GM13977 (cell line): ENCODE measurements at regions not wholly inside any gene's neighbourhood (a gene's known extent, or its start where the extent isn't known, plus 50 kb on each side); places are given as distances from the start of the nearest gene placed in this dataset.

Experiments
- DNase-seq: peaks from one replicate; pipeline ENCODE4 v3.0.0; 2012; ENCODE audit warnings: low spot score
- in situ Hi-C: fragments of 300-500 bp; cut with MboI; formaldehyde crosslinking; loops from one replicate; pipeline ENCODE4 v1.12.0; 2022; ENCODE audit warnings: low sequenced_read_pairs, low pct_unique_long_range_greater_than_20kb, mixed read lengths, inconsistent platforms; ENCODE audit not compliant: unreplicated experiment
- TF ChIP-seq, protein P1 (sequence below): IDR thresholded peaks from 2 replicates; pipeline ENCODE4 v1.5.1; 2012; ENCODE audit warnings: mild to moderate bottlenecking, control low read depth; ENCODE audit not compliant: insufficient read depth; ENCODE audit errors: extremely low read depth, missing control alignments

DNA sequence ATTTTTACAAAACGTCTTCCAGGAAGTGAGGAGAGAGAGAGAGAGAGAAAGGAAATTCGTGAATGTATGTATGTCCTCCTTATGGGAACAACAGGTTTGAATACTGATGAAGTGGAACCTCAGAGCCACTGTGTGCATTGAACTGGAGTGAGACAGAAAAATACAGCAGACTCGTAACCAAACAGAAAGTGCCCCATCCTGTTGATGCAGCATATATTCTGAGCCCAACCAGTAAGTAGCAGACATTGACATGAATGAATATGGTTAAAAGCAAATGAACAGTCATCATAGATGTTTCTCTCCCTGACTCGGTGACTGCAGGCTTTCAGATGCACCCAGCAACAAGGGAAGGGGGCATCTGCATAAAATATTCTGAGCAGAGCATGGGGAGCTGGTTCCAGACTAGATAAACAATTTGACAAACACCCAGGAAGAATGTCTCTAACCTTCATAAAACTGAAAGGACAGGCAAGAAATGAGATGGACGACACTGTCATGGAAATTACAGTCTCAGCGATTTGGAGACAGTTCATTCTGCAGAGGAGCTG, 471.0 kb upstream of the PBX1 start:
- in situ Hi-C loops, result no loop called here
- no peak for DNase-seq
- TF ChIP-seq, protein P1, sequence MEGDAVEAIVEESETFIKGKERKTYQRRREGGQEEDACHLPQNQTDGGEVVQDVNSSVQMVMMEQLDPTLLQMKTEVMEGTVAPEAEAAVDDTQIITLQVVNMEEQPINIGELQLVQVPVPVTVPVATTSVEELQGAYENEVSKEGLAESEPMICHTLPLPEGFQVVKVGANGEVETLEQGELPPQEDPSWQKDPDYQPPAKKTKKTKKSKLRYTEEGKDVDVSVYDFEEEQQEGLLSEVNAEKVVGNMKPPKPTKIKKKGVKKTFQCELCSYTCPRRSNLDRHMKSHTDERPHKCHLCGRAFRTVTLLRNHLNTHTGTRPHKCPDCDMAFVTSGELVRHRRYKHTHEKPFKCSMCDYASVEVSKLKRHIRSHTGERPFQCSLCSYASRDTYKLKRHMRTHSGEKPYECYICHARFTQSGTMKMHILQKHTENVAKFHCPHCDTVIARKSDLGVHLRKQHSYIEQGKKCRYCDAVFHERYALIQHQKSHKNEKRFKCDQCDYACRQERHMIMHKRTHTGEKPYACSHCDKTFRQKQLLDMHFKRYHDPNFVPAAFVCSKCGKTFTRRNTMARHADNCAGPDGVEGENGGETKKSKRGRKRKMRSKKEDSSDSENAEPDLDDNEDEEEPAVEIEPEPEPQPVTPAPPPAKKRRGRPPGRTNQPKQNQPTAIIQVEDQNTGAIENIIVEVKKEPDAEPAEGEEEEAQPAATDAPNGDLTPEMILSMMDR, result no peak

DNA sequence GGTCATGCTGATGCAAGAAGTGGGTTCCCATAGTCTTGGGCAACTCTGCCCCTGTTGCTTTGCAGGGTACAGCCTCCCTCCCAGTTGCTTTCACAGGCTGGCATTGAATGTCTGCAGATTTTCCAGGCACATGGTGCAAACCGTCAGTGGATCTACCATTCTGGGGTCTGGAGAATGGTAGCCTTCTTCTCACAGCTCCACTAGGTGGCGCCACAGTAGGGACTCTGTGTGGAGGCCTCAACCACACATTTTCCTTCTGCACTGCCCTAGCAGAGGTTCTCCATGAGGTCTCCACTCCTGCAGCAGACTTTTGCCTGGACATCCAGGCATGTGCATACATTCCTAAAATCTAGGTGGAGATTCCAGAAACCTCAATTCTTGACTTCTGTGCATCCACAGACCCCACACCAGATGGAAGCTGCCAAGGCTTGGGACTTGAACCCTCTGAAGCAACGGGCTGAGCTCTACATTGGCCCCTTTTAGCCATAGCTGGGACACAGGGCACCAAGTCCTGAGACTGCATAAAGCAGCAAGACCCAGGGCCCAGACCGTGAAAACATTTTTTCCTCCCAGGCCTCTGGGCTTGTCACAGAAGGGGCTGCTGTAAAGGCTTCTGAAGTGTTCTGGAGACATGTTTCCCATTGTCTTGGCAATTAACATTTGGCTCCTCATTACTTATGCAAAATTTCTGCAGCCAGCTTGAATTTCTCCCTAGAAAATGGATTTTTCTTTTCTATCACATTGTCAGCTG, 466.2 kb upstream of the PBX1 start:
- in situ Hi-C loops, result no loop called here
- TF ChIP-seq, protein P1, result peak; percentile 43
- no peak for DNase-seq

DNA sequence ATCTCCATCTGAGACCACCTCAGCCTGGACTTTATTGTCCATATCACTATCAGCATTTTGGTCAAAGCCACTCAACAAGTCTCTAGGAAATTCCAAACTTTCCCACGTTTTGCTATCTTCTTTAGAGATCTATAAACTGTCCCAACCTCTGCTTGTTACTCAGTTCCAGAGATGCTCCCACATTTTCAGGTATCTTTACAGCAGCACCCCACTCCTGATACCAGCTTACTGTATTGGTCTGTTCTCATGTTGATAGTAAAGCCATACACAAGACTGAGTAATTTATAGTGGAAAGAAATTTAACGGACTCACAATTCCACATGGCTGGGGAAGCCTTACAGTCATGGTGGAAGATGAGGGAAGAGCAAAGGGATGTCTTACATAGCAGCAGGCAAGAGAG, 465.4 kb upstream of the PBX1 start:
- in situ Hi-C loops, result no loop called here
- TF ChIP-seq, protein P1, result no peak
- DNase-seq, result no peak

DNA sequence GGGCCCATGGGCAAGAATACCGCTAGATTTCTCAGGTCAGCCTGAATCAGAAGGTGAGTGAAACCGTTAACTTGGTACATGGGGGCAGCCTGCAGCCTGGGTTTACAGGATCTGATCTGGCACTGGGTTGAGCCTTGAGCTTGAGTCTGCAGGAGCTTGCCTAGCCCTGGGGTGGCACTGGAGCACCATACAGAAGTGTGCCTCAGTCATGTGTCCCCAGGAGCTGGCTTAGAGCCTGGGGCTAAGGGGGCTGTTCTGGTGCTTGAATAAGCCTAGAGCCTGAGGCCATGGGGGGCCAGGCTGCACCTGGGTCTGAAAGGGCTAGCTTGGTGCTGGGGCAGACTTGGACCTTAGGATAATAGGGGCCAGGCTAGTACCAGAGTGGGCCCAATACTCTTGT, 457.2 kb upstream of the PBX1 start:
- TF ChIP-seq, protein P1, result no peak

DNA sequence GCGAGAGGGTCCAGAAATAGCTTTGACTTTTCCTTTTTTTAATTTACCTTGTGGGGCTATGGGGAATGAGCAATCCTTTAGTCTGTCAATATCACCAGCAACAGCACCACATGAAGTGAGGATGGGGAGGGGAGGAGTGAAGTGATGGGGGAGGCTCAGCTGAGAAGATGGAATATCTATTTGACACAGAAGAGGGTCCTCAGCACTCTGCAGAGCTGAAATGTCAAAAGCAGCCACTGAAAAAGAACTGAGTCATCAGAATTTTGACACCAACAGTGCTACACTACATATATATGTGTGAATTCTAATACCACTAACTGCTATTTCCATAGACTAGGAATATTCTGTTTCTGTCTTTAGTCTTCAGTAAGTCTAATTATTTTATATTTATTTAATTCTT, 427.0 kb upstream of the PBX1 start:
- in situ Hi-C loops, result no loop called here
- DNase-seq, result no peak
- TF ChIP-seq, protein P1, result no peak

More for the DNA sequence above, 457.2 kb upstream of the PBX1 start:
- in situ Hi-C loops, result no loop called here
- DNase-seq, result no peak

DNA sequence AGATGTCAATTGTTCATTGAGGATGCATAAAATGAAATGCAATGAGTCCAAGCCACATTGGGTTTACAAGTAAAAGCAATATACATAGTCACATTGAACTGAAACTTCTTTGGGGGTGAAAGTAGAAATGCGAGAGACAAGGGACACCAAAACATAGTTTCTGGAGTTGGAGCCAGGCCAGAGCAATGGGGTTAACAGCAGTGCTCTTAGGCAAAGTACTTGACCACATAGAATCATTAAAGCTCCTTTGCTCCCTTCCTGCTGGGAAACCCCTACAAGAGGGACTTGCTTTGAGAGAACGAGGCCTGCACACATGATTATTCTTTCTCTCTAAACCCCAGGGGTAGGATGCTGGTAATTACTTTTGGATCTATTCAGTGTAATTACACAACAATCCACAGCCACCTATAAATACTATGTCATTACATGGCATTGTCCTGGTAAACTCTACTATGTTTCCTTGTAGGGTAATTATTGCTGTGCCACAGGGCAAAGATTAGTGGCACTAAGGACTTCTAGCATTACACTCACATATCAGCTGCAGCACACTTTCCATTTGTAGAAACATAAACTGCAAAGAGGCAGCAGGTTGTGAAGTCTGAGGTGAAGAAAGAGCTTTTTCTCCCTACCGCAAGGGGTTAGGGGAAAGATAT, 421.6 kb upstream of the PBX1 start:
- TF ChIP-seq, protein P1, result no peak
- in situ Hi-C loops, result no loop called here
- no peak for DNase-seq
